DMS53 treated with DMSO at 0.1 percent for 48 hours (cell line): ENCODE measurements at regions not wholly inside any gene's neighbourhood (a gene's known extent, or its start where the extent isn't known, plus 50 kb on each side); places are given as distances from the start of the nearest gene placed in this dataset.

Experiments used
- DNase-seq: peaks from one replicate; lab custom pipeline; 2025; ENCODE audit not compliant: unreplicated experiment; lab: John Stamatoyannopoulos, UW

GRCh38 chr7:97601931-97602457, 129.9 kb upstream of the TAC1 start:
- DNase-seq = no peak

- DNase-seq = no peak
Measured at GRCh38 chr7:97620495-97620894, 111.4 kb upstream of the TAC1 start.

- no peak for DNase-seq
Measured at GRCh38 chr7:97623333-97623732, 108.6 kb upstream of the TAC1 start.

GRCh38 chr7:97630116-97630515, 101.8 kb upstream of the TAC1 start:
- DNase-seq = no peak

- no peak for DNase-seq
Measured at GRCh38 chr7:97635622-97636021, 96.3 kb upstream of the TAC1 start.

- peak; percentile 31 for DNase-seq
Measured at GRCh38 chr7:97639036-97639435, 92.8 kb upstream of the TAC1 start.

GRCh38 chr7:97659363-97660045, 72.4 kb upstream of the TAC1 start:
- DNase-seq = no peak

GRCh38 chr7:97667359-97667758, 64.5 kb upstream of the TAC1 start:
- no peak for DNase-seq

- DNase-seq = no peak
Measured at GRCh38 chr7:97671571-97671970, 60.3 kb upstream of the TAC1 start.

- DNase-seq = no peak
Measured at GRCh38 chr7:97680622-97681021, 51.3 kb upstream of the TAC1 start.
